ENCODE measurements at regions not wholly inside any gene's neighbourhood (a gene's known extent, or its start where the extent isn't known, plus 50 kb on each side); places are given as distances from the start of the nearest gene placed in this dataset.
"Not testable (repeated sequence)": the region's sequence is repeated elsewhere in the genome, so short reads cannot be mapped to it uniquely, and the experiment has no call there.

GRCh38 chr2:131828633-131829455 lies 301.2 kb downstream of the CCDC74A start:
- DNase-seq, result not testable (repeated sequence)

DNA sequence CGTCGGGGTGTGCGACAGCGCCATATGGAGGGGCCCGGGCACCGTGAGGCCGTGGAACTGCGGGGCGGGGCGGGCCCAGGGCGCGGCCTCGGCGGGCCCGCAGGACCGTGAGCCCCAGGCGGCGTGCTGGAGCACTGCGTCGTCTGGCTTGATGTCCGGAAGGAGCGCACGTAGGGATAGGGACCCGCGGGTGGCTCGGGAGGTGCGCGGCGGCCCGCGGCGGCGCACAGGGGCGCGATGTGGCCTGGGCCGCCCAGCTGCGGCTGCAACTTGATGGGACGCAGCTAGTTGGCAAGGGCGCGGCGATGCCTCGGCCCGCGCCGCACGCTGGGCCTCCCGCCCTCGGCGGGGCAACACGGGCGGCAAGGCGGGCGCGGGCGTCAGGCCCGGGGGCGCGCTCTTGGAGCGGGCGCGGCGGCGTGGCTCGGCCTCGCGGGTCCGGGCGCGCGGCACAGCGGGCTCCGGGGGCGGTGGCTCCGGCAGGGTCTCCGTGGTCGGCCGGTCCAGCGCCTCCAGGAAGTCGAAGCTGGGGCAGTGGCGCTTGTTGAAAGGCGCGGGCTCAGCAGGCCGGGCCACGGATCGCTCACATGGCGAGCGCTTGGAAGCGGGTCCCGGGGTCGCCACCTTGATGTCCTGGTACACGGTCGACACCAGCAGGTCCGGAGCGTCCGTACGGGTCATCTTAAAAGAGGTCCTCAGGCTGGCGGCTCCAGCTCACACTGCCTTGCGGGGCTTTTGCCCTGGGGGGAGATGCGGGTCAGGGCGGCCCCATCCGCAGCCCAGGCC lies 302.0 kb downstream of the CCDC74A start:
- not testable (repeated sequence) for DNase-seq

- DNase-seq, result not testable (repeated sequence)
Measured at GRCh38 chr2:131830242-131830945, 302.7 kb downstream of the CCDC74A start.

DNA sequence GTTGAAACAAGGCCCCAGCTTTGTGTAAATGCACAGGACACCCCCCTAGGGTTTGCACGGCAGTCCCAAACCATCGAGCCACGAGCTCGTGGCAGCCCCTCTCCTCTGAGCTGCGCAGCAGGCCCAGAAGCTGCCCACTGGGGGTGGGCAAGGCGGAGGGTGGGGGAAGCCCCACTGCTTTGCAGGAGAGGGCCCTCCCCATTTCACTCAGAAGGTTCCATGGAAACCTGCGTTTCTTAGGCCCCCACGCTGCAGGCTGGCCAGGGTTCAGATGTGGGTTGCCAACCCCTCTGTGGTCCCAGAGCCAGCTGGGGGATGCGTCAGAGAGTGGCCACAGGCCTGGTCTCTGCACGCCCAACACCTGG lies 303.2 kb downstream of the CCDC74A start:
- DNase-seq, result not testable (repeated sequence)

GRCh38 chr2:131831450-131832208 lies 303.9 kb downstream of the CCDC74A start:
- not testable (repeated sequence) for DNase-seq

DNA sequence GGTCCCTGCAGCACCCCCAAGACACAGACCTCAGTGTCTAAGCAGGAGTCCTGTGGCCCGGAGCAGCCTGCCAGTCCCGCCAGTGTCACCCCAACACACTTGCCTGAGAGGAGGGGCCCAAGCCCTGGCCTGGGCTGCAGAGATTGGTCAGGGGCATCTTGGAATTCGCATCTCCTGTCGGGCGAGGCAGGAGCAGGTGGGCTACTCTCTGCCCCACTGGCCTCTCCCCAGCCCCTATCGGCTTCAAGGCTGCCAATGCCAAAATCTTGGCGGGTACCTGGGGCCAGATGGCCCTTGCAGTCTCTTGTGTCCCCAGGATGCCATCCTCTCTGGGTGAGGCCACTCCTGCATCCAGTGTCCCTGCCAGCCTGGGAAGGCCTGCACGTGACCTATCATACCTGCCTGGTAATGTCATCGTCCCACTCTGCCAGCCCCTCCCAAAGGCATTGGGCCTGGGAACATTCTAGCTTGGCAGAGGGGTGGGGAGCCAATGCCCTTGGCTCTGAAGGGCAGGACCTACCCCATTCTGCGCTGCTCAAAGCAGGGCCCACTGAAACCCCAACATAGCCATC lies 304.6 kb downstream of the CCDC74A start:
- not testable (repeated sequence) for DNase-seq

DNA sequence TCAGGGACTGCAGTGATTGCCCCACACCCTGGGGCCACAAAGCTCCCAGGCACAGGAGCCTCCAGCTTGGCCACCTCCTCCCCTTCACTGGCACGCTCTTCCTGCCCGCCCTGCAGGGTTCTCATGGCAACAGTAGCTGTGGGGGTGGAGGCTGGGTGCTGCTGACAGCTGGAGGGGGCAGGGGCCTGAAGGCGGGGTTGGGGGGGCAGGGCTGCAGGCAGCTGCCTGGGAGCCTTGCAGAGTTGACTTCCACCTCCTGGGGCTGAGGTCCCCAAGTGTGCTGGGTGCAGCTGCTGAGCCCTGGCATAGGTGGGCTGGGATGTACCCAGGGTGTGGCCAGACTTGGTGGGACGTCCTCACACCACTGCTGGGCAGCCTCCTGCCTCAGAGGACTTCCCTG lies 305.2 kb downstream of the CCDC74A start:
- DNase-seq, result not testable (repeated sequence)

DNA sequence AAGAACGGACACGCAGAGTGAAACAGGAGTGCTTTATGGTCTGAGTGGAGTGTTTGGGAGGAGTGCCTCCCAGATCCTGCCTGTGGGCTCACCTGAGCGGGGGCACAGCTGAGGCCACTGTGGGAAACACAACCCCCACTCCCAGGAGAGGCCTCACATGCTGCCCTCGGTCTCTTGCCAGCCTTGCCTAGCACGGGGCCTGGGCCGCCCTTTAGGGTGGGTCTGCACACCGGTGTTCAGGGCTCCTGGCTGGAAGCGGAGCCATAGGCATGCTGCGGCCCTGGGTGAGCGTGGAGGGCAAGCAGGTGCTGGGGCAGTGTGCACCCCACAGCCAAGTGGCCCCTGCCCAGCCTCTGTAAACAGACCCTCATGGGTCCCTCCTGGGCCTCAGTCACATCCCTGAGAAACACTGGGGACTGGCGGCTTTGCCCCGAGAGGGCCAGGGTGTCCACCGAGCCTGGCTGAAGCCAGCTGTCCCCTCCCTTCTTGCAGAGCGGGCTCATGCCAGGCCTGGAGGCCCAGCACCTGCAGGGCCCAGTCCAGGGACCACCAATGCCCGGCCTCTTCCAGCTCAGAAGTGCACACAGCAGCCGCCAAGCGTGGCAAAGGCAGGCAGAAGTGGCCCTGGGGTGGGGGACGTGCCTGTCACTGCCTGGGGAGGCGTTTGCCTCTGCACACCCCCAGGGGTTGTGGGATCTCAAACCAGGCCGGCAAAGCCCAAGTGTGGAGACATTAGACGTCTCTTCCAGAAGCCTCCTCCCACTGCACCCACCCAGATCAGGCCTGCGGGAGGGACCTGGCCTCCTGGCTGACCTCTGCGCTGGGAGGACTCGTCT lies 305.9 kb downstream of the CCDC74A start:
- not testable (repeated sequence) for DNase-seq

- not testable (repeated sequence) for DNase-seq
Measured at GRCh38 chr2:131834203-131835020, 306.7 kb downstream of the CCDC74A start.

GRCh38 chr2:131835022-131835421 lies 307.3 kb downstream of the CCDC74A start:
- DNase-seq, result not testable (repeated sequence)

DNA sequence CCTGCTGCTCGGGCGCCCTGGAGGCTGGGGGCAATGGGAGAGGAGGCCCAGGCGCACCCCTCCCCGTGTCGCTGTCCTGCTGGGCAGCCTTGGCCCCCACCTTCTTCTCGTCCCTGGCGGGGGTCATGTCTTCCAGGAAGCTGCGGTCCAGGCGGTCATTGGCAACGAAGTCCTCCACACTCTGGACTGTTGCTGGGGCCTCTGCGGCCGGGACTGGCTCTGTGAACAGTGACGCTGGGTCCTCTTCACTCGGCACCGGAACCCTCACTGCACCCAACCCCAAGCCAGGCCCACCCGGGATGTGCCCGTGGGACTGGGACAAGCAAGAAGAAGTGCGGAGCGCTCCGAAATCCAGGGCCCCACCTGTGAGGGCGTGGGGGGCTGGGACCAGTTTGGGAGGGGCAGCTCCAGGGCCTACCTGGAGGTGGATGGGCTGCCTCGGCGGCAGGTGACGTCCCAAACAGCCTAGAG lies 308.0 kb downstream of the CCDC74A start:
- DNase-seq, result no peak

- not testable (repeated sequence) for DNase-seq
Measured at GRCh38 chr2:131836116-131836515, 308.4 kb downstream of the CCDC74A start.

- DNase-seq, result not testable (repeated sequence)
Measured at GRCh38 chr2:131844044-131844443, 316.4 kb downstream of the CCDC74A start.

DNA sequence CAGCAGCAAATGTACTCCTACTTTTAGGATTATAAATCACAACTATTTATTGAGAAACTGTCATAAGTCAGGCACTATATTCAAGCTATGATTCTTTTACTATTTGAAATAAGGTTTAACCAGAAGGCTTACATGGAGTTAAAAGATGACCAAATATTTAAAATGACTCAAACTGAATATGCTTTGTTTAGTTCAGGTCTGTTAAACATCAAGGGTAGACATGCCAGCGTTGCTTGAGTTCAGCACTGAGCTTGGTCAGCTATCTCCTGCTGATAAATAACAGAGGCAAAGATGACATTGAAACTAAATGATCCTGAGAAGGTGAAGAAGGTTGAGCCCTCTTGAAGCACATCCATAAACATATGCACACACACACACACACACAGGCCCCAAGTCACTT lies 305.6 kb downstream of the ANKRD30BL start:
- DNase-seq, result not testable (repeated sequence)

GRCh38 chr2:131858197-131858596 lies 303.6 kb downstream of the ANKRD30BL start:
- not testable (repeated sequence) for DNase-seq

All from NCI-H1092 treated with DMSO at 0.1 percent for 48 hours (cell line).